T-helper 1 cell treated with Interleukin-12 subunit alpha and Interleukin-12 subunit beta and Interleukin-4 antibody, amounts not matched to agents 30 μg/mL and 1 μg/mL, for 36 hours (primary cell): ENCODE measurements at regions not wholly inside any gene's neighbourhood (a gene's known extent, or its start where the extent isn't known, plus 50 kb on each side); places are given as distances from the start of the nearest gene placed in this dataset.
"Not testable (repeated sequence)": the region's sequence is repeated elsewhere in the genome, so short reads cannot be mapped to it uniquely, and the experiment has no call there.

Experiments used
- H3K27ac Mint-ChIP-seq: one replicate; pipeline ENCODE4 v1.8.0; 2021; ENCODE audit warnings: mild to moderate bottlenecking, mixed read lengths
- H3K27me3 Mint-ChIP-seq: one replicate; pipeline ENCODE4 v1.8.0; 2021; ENCODE audit warnings: low read depth, mixed read lengths
- H3K36me3 Mint-ChIP-seq: one replicate; pipeline ENCODE4 v1.8.0; 2021; ENCODE audit warnings: low read depth, mixed read lengths
- H3K4me1 Mint-ChIP-seq: one replicate; pipeline ENCODE4 v1.8.0; 2021; ENCODE audit warnings: low read depth, mixed read lengths
- H3K4me3 Mint-ChIP-seq: one replicate; pipeline ENCODE4 v1.8.0; 2021; ENCODE audit warnings: mild to moderate bottlenecking, moderate library complexity, mixed read lengths
- H3K9me3 Mint-ChIP-seq: one replicate; pipeline ENCODE4 v1.8.0; 2021; ENCODE audit warnings: mixed read lengths

GRCh38 chr5:102090770-102091169 is 205.3 kb downstream of the SLCO4C1 start:
- no peaks in the 10 kb centered on the region for H3K9me3 Mint-ChIP-seq

GRCh38 chr5:102089883-102090282 is 206.2 kb downstream of the SLCO4C1 start:
- no peaks in the 10 kb centered on the region for H3K27me3 Mint-ChIP-seq

More at GRCh38 chr5:102090770-102091169, 205.3 kb downstream of the SLCO4C1 start:
- H3K27ac Mint-ChIP-seq: no peak overlapping the region
- no peaks in the 10 kb centered on the region for H3K36me3 Mint-ChIP-seq
- H3K27me3 Mint-ChIP-seq: no peaks in the 10 kb centered on the region
- no peak overlapping the region for H3K4me3 Mint-ChIP-seq
- no peaks in the 10 kb centered on the region for H3K4me1 Mint-ChIP-seq

GRCh38 chr5:102087906-102088305 is 208.2 kb downstream of the SLCO4C1 start:
- H3K36me3 Mint-ChIP-seq: no peaks in the 10 kb centered on the region
- H3K27me3 Mint-ChIP-seq: no peaks in the 10 kb centered on the region
- no peaks in the 10 kb centered on the region for H3K9me3 Mint-ChIP-seq
- no peaks in the 10 kb centered on the region for H3K4me1 Mint-ChIP-seq
- no peak overlapping the region for H3K4me3 Mint-ChIP-seq
- no peak overlapping the region for H3K27ac Mint-ChIP-seq

More at GRCh38 chr5:102089883-102090282, 206.2 kb downstream of the SLCO4C1 start:
- Mint-ChIP-seq H3K36me3 (no peaks in the 10 kb centered on the region), H3K27ac (no peak overlapping the region), H3K4me3 (no peak overlapping the region), H3K9me3 (no peaks in the 10 kb centered on the region), H3K4me1 (no peaks in the 10 kb centered on the region)

- no peaks in the 10 kb centered on the region for H3K36me3 Mint-ChIP-seq
- no peaks in the 10 kb centered on the region for H3K4me1 Mint-ChIP-seq
- no peaks in the 10 kb centered on the region for H3K9me3 Mint-ChIP-seq
- no peak overlapping the region for H3K27ac Mint-ChIP-seq
- H3K4me3 Mint-ChIP-seq: no peak overlapping the region
- H3K27me3 Mint-ChIP-seq: no peaks in the 10 kb centered on the region
These were observed 215.8 kb downstream of the SLCO4C1 start for GRCh38 chr5:102080288-102080687.

- Mint-ChIP-seq H3K9me3 (no peaks in the 10 kb centered on the region), H3K4me3 (no peak overlapping the region), H3K27ac (no peak overlapping the region), H3K36me3 (no peaks in the 10 kb centered on the region), H3K27me3 (no peaks in the 10 kb centered on the region), H3K4me1 (no peaks in the 10 kb centered on the region)
These were observed 218.2 kb downstream of the SLCO4C1 start for GRCh38 chr5:102077920-102078319.

- Mint-ChIP-seq H3K27ac (no peak overlapping the region), H3K4me1 (no peaks in the 10 kb centered on the region), H3K27me3 (no peaks in the 10 kb centered on the region), H3K36me3 (no peaks in the 10 kb centered on the region), H3K9me3 (no peaks in the 10 kb centered on the region), H3K4me3 (no peak overlapping the region)
These were observed 226.1 kb downstream of the SLCO4C1 start for GRCh38 chr5:102069974-102070373.

GRCh38 chr5:102068870-102069269 is 227.2 kb downstream of the SLCO4C1 start:
- Mint-ChIP-seq H3K27ac (no peak overlapping the region), H3K27me3 (no peaks in the 10 kb centered on the region), H3K36me3 (no peaks in the 10 kb centered on the region), H3K4me1 (no peaks in the 10 kb centered on the region), H3K9me3 (no peaks in the 10 kb centered on the region), H3K4me3 (no peak overlapping the region)

- no peaks in the 10 kb centered on the region for H3K4me1 Mint-ChIP-seq
- no peaks in the 10 kb centered on the region for H3K36me3 Mint-ChIP-seq
- no peaks in the 10 kb centered on the region for H3K27me3 Mint-ChIP-seq
- H3K4me3 Mint-ChIP-seq: no peak overlapping the region
- H3K27ac Mint-ChIP-seq: no peak overlapping the region
- H3K9me3 Mint-ChIP-seq: no peaks in the 10 kb centered on the region
These were observed 246.6 kb downstream of the SLCO4C1 start for GRCh38 chr5:102049517-102049916.

- Mint-ChIP-seq H3K36me3 (no peaks in the 10 kb centered on the region), H3K9me3 (no peaks in the 10 kb centered on the region), H3K27ac (no peak overlapping the region), H3K4me3 (no peak overlapping the region), H3K27me3 (no peaks in the 10 kb centered on the region), H3K4me1 (no peaks in the 10 kb centered on the region)
These were observed 247.1 kb downstream of the SLCO4C1 start for GRCh38 chr5:102048940-102049339.

GRCh38 chr5:102047073-102047472 is 249.0 kb downstream of the SLCO4C1 start:
- H3K4me3 Mint-ChIP-seq, H3K9me3 Mint-ChIP-seq: not testable (repeated sequence)

GRCh38 chr5:102040326-102040725 is 255.8 kb downstream of the SLCO4C1 start:
- no peak overlapping the region for H3K27ac Mint-ChIP-seq
- no peaks in the 10 kb centered on the region for H3K9me3 Mint-ChIP-seq
- no peaks in the 10 kb centered on the region for H3K36me3 Mint-ChIP-seq
- no peak overlapping the region for H3K4me3 Mint-ChIP-seq
- H3K4me1 Mint-ChIP-seq: no peaks in the 10 kb centered on the region
- H3K27me3 Mint-ChIP-seq: no peaks in the 10 kb centered on the region

More at GRCh38 chr5:102047073-102047472, 249.0 kb downstream of the SLCO4C1 start:
- not testable (repeated sequence) for H3K27ac Mint-ChIP-seq, H3K4me1 Mint-ChIP-seq, H3K36me3 Mint-ChIP-seq, H3K27me3 Mint-ChIP-seq

GRCh38 chr5:102036927-102037326 is 259.2 kb downstream of the SLCO4C1 start:
- no peaks in the 10 kb centered on the region for H3K4me1 Mint-ChIP-seq
- H3K9me3 Mint-ChIP-seq: no peaks in the 10 kb centered on the region
- no peak overlapping the region for H3K27ac Mint-ChIP-seq
- no peaks in the 10 kb centered on the region for H3K36me3 Mint-ChIP-seq
- no peaks in the 10 kb centered on the region for H3K27me3 Mint-ChIP-seq
- H3K4me3 Mint-ChIP-seq: no peak overlapping the region

- Mint-ChIP-seq H3K36me3 (no peaks in the 10 kb centered on the region), H3K27ac (no peak overlapping the region), H3K4me3 (no peak overlapping the region), H3K9me3 (no peaks in the 10 kb centered on the region), H3K27me3 (no peaks in the 10 kb centered on the region), H3K4me1 (no peaks in the 10 kb centered on the region)
These were observed 264.4 kb downstream of the SLCO4C1 start for GRCh38 chr5:102031711-102032110.

GRCh38 chr5:102018690-102019089 is 277.4 kb downstream of the SLCO4C1 start:
- Mint-ChIP-seq H3K4me3 (no peak overlapping the region), H3K36me3 (no peaks in the 10 kb centered on the region), H3K4me1 (no peaks in the 10 kb centered on the region), H3K9me3 (no peaks in the 10 kb centered on the region), H3K27ac (no peak overlapping the region), H3K27me3 (no peaks in the 10 kb centered on the region)

GRCh38 chr5:102018279-102018678 is 277.8 kb downstream of the SLCO4C1 start:
- Mint-ChIP-seq H3K27me3 (no peaks in the 10 kb centered on the region), H3K4me1 (no peaks in the 10 kb centered on the region), H3K27ac (no peak overlapping the region), H3K9me3 (no peaks in the 10 kb centered on the region), H3K4me3 (no peak overlapping the region), H3K36me3 (no peaks in the 10 kb centered on the region)

- H3K9me3 Mint-ChIP-seq: no peaks in the 10 kb centered on the region
- no peaks in the 10 kb centered on the region for H3K27me3 Mint-ChIP-seq
- H3K4me1 Mint-ChIP-seq: no peaks in the 10 kb centered on the region
- no peak overlapping the region for H3K4me3 Mint-ChIP-seq
- H3K36me3 Mint-ChIP-seq: no peaks in the 10 kb centered on the region
- no peak overlapping the region for H3K27ac Mint-ChIP-seq
These were observed 281.7 kb downstream of the SLCO4C1 start for GRCh38 chr5:102014371-102014770.
